ENCODE measurements at regions not wholly inside any gene's neighbourhood (a gene's known extent, or its start where the extent isn't known, plus 50 kb on each side); places are given as distances from the start of the nearest gene placed in this dataset.

DNA sequence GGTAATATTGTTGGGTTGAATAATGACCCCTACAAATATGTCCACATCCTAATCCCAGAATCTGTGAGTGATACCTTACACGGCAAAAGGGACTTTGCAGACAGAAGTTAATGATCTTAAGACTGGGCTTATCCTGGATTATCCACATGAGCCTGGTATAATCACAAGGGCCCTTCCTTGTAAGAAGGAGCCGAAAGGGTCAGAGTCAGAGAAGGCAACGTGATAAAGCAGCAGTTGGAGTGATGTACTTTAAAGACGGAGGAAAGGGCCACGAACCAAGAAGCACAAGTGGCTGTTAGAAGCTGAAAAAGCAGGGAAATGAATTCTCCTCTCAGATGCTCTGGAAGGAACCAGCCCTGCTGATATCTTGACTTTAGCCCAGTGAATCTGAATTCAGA lies 137.8 kb downstream of the UTP18 start:
- H3K79me2 ChIP-seq (ENCODE audit: insufficient read depth, low read length): no peaks in the 10 kb centered on the region
- H3K4me3 ChIP-seq (ENCODE audit: insufficient read depth, low read length, poor library complexity, severe bottlenecking): no peak overlapping the region
- no peak overlapping the region for H2AFZ ChIP-seq (ENCODE audit: low read depth, low read length, severe bottlenecking)
- H4K20me1 ChIP-seq (ENCODE audit: low read depth, low read length): no peaks in the 10 kb centered on the region
- H3K4me2 ChIP-seq (ENCODE audit: low read depth, low read length, poor library complexity, severe bottlenecking): no peak overlapping the region
- H3F3A ChIP-seq (ENCODE audit: insufficient read depth): no peaks in the 10 kb centered on the region
- no peak overlapping the region for H3K27ac ChIP-seq (ENCODE audit: low read depth, low read length)
- H3K9me2 ChIP-seq (replicated peaks; ENCODE audit: insufficient read depth, low read length): no peaks in the 10 kb centered on the region
- TF ChIP-seq EZH2phosphoT487 (conservative IDR thresholded peaks at IDR 0.05; ENCODE audit: low read length): no peak
- TF ChIP-seq CTCF (IDR thresholded peaks at IDR 0.05; ENCODE audit: insufficient read depth, low read length, poor library complexity, severe bottlenecking): no peak
- H3K27me3 ChIP-seq (ENCODE audit: low read length): no peaks in the 10 kb centered on the region
- no peak overlapping the region for H3K9ac ChIP-seq (ENCODE audit: low read length)
- no peaks in the 10 kb centered on the region for H3K36me3 ChIP-seq (ENCODE audit: low read length)
- no peaks in the 10 kb centered on the region for H3K9me3 ChIP-seq (ENCODE audit: insufficient read depth, low read length)

DNA sequence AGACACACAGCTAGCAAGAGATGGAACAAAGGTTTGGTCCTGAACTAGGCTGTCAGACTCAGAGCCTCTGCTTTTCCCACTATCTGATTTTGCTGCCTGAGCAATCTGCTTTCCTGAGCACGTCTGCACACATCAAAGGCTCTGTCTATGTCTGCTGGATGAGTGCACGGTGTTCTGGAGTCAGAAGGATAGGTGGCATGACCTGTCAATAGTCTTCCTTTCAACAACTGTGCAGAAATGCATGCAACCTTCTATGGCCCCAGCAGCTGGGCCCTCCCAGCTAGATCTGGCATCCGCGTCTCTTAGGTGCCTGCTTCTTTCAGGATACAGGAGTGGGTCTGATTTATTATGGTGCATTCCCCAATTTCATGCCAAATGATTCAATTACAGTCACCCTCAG lies 138.3 kb downstream of the UTP18 start:
- Histone ChIP-seq H3F3A (ENCODE audit: insufficient read depth) (no peaks in the 10 kb centered on the region), H3K36me3 (ENCODE audit: low read length) (no peaks in the 10 kb centered on the region), H3K9me3 (ENCODE audit: insufficient read depth, low read length) (no peaks in the 10 kb centered on the region), H3K27ac (ENCODE audit: low read depth, low read length) (no peak overlapping the region), H3K9ac (ENCODE audit: low read length) (no peak overlapping the region), H3K27me3 (ENCODE audit: low read length) (no peaks in the 10 kb centered on the region), H3K4me3 (ENCODE audit: insufficient read depth, low read length, poor library complexity, severe bottlenecking) (no peak overlapping the region), H3K4me2 (ENCODE audit: low read depth, low read length, poor library complexity, severe bottlenecking) (no peak overlapping the region), H3K79me2 (ENCODE audit: insufficient read depth, low read length) (no peaks in the 10 kb centered on the region), H3K9me2 (replicated peaks; ENCODE audit: insufficient read depth, low read length) (no peaks in the 10 kb centered on the region), H4K20me1 (ENCODE audit: low read depth, low read length) (no peaks in the 10 kb centered on the region), H2AFZ (ENCODE audit: low read depth, low read length, severe bottlenecking) (no peak overlapping the region)
- TF ChIP-seq CTCF (IDR thresholded peaks at IDR 0.05; ENCODE audit: insufficient read depth, low read length, poor library complexity, severe bottlenecking) (no peak), EZH2phosphoT487 (conservative IDR thresholded peaks at IDR 0.05; ENCODE audit: low read length) (no peak)

GRCh38 chr17:51401279-51401678 lies 140.9 kb downstream of the UTP18 start:
- no peaks in the 10 kb centered on the region for H3K9me2 ChIP-seq (replicated peaks; ENCODE audit: insufficient read depth, low read length)
- no peak overlapping the region for H3K4me3 ChIP-seq (ENCODE audit: insufficient read depth, low read length, poor library complexity, severe bottlenecking)
- no peaks in the 10 kb centered on the region for H3K9me3 ChIP-seq (ENCODE audit: insufficient read depth, low read length)
- no peaks in the 10 kb centered on the region for H4K20me1 ChIP-seq (ENCODE audit: low read depth, low read length)
- no peaks in the 10 kb centered on the region for H3K79me2 ChIP-seq (ENCODE audit: insufficient read depth, low read length)
- no peak overlapping the region for H3K27ac ChIP-seq (ENCODE audit: low read depth, low read length)
- TF ChIP-seq EZH2phosphoT487 (conservative IDR thresholded peaks at IDR 0.05; ENCODE audit: low read length) (no peak), CTCF (IDR thresholded peaks at IDR 0.05; ENCODE audit: insufficient read depth, low read length, poor library complexity, severe bottlenecking) (no peak)
- H3K27me3 ChIP-seq (ENCODE audit: low read length): no peaks in the 10 kb centered on the region
- H3K36me3 ChIP-seq (ENCODE audit: low read length): no peaks in the 10 kb centered on the region
- H3K4me2 ChIP-seq (ENCODE audit: low read depth, low read length, poor library complexity, severe bottlenecking): no peak overlapping the region
- H2AFZ ChIP-seq (ENCODE audit: low read depth, low read length, severe bottlenecking): no peak overlapping the region
- no peaks in the 10 kb centered on the region for H3F3A ChIP-seq (ENCODE audit: insufficient read depth)
- no peak overlapping the region for H3K9ac ChIP-seq (ENCODE audit: low read length)

DNA sequence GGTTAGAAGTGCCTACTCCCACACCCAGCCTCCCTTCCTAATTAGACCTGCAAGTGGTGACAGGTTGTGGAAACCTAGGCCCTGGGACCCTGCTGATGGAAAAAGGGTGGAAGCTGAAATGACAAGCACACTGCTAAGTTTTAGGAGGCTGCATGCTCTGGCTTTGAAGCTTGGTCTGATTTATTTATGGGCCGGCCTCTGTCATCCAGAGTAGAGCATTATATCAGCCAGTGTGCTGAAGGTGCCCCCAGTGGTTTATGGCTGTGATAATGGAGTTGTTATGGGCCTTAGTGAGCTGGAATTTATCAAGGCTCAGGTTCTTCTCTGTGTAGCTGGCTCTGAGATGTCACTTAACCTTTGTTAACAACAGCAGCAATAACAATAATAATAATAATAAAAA lies 142.6 kb downstream of the UTP18 start:
- no peaks in the 10 kb centered on the region for H3K79me2 ChIP-seq (ENCODE audit: insufficient read depth, low read length)
- no peak overlapping the region for H2AFZ ChIP-seq (ENCODE audit: low read depth, low read length, severe bottlenecking)
- H3K36me3 ChIP-seq (ENCODE audit: low read length): no peaks in the 10 kb centered on the region
- H3K4me2 ChIP-seq (ENCODE audit: low read depth, low read length, poor library complexity, severe bottlenecking): no peak overlapping the region
- H3K9me3 ChIP-seq (ENCODE audit: insufficient read depth, low read length): no peaks in the 10 kb centered on the region
- H3K4me3 ChIP-seq (ENCODE audit: insufficient read depth, low read length, poor library complexity, severe bottlenecking): no peak overlapping the region
- no peak overlapping the region for H3K27ac ChIP-seq (ENCODE audit: low read depth, low read length)
- no peaks in the 10 kb centered on the region for H4K20me1 ChIP-seq (ENCODE audit: low read depth, low read length)
- H3F3A ChIP-seq (ENCODE audit: insufficient read depth): no peaks in the 10 kb centered on the region
- no peaks in the 10 kb centered on the region for H3K9me2 ChIP-seq (replicated peaks; ENCODE audit: insufficient read depth, low read length)
- TF ChIP-seq CTCF (IDR thresholded peaks at IDR 0.05; ENCODE audit: insufficient read depth, low read length, poor library complexity, severe bottlenecking) (no peak), EZH2phosphoT487 (conservative IDR thresholded peaks at IDR 0.05; ENCODE audit: low read length) (no peak)
- no peaks in the 10 kb centered on the region for H3K27me3 ChIP-seq (ENCODE audit: low read length)
- no peak overlapping the region for H3K9ac ChIP-seq (ENCODE audit: low read length)
